ENCODE measurements at regions not wholly inside any gene's neighbourhood (a gene's known extent, or its start where the extent isn't known, plus 50 kb on each side); places are given as distances from the start of the nearest gene placed in this dataset.

DNA sequence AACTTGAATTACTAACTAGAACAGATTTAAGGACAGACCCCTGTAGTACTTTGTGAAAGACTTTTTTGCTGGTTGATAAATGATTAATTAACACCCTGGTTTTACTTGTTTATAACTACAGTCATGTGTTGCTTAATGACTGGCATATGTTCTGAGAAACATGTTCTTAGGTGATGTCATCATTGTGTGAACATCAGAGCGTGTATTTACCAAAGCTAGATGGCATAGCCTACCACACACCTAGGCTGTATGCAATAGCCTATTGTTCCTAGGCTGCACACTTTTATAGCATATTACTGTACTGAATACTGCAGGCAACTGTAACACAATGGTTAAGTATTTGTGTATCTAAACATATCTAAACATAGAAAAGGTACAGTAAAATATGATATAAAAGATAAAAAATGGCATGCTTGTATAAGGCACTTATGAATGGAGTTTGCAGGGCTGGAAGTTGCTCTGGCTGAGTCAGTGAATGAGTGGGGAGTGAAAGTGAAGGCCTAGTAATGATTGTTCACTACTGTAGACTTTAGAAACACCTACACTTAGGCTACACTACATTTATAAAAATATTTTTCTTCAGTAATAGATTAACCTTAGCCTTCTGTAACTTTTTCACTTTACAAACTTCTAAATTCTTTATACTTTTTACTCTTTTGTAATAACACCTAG lies 260.3 kb downstream of the KCNRG start:
- no peak overlapping the region for H3K4me3 ChIP-seq
- H3K4me2 ChIP-seq = no peak overlapping the region
- DNase-seq (ENCODE audit: low spot score) = peak; percentile 36
- 86% methylated on average over 1 of the region's 1 CpG for WGBS (ENCODE audit: low lambda C conversion rate, missing lambda C conversion rate)
- H3K9me3 ChIP-seq (ENCODE audit: low read depth) = no peaks in the 10 kb centered on the region
- no peaks in the 10 kb centered on the region for H3K27me3 ChIP-seq
- no peaks in the 10 kb centered on the region for H3K4me1 ChIP-seq (ENCODE audit: insufficient read depth)
- H2AFZ ChIP-seq = no peak overlapping the region
- no peaks in the 10 kb centered on the region for H3K79me2 ChIP-seq
- H3K27ac ChIP-seq = peak overlapping the region; percentile 25
- no peak for TF ChIP-seq EZH2phosphoT487 (IDR thresholded peaks at IDR 0.05; ENCODE audit: low read depth, severe bottlenecking, unreplicated experiment)
- TF ChIP-seq EZH2 (IDR thresholded peaks at IDR 0.05; ENCODE audit: borderline replicate concordance) = no peak
- TF ChIP-seq, protein P1, sequence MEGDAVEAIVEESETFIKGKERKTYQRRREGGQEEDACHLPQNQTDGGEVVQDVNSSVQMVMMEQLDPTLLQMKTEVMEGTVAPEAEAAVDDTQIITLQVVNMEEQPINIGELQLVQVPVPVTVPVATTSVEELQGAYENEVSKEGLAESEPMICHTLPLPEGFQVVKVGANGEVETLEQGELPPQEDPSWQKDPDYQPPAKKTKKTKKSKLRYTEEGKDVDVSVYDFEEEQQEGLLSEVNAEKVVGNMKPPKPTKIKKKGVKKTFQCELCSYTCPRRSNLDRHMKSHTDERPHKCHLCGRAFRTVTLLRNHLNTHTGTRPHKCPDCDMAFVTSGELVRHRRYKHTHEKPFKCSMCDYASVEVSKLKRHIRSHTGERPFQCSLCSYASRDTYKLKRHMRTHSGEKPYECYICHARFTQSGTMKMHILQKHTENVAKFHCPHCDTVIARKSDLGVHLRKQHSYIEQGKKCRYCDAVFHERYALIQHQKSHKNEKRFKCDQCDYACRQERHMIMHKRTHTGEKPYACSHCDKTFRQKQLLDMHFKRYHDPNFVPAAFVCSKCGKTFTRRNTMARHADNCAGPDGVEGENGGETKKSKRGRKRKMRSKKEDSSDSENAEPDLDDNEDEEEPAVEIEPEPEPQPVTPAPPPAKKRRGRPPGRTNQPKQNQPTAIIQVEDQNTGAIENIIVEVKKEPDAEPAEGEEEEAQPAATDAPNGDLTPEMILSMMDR (IDR thresholded peaks at IDR 0.05; ENCODE audit: poor library complexity) = no peak
- H3K9me2 ChIP-seq (replicated peaks; ENCODE audit: insufficient read depth) = no peaks in the 10 kb centered on the region
- no peaks in the 10 kb centered on the region for H4K20me1 ChIP-seq (ENCODE audit: insufficient read depth, poor library complexity, severe bottlenecking)
- no peaks in the 10 kb centered on the region for H3K36me3 ChIP-seq (replicated peaks; ENCODE audit: insufficient read depth, low read depth)

DNA sequence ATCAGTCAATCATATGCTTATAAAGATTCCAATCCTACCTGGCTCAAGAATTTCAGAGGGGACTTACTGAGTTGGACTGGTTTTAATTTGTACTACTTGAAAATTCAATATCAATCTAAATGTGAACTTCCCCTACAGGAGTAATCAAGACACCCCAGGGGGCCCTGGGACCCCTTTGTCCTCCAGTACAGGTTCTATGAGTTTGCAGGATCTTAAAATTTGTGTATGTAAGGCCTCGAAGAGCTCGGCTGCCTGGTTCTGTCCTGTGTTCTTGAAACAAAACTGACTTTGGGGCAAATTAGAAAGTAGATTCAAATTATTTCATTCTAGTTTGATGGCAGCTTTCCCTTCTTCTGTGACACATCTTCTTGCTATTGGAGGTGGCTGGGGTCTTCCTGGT lies 261.3 kb downstream of the KCNRG start:
- no peaks in the 10 kb centered on the region for H3K27me3 ChIP-seq
- no peak overlapping the region for H2AFZ ChIP-seq
- no peaks in the 10 kb centered on the region for H3K79me2 ChIP-seq
- no peak overlapping the region for H3K4me2 ChIP-seq
- no peak for DNase-seq (ENCODE audit: low spot score)
- H3K4me3 ChIP-seq = no peak overlapping the region
- H3K4me1 ChIP-seq (ENCODE audit: insufficient read depth) = no peaks in the 10 kb centered on the region
- H3K9me3 ChIP-seq (ENCODE audit: low read depth) = no peaks in the 10 kb centered on the region
- no peak overlapping the region for H3K27ac ChIP-seq
- H3K9me2 ChIP-seq (replicated peaks; ENCODE audit: insufficient read depth) = no peaks in the 10 kb centered on the region
- TF ChIP-seq EZH2 (IDR thresholded peaks at IDR 0.05; ENCODE audit: borderline replicate concordance) (no peak), EZH2phosphoT487 (IDR thresholded peaks at IDR 0.05; ENCODE audit: low read depth, severe bottlenecking, unreplicated experiment) (no peak)
- TF ChIP-seq, protein P1 (IDR thresholded peaks at IDR 0.05; ENCODE audit: poor library complexity) = no peak
- H3K36me3 ChIP-seq (replicated peaks; ENCODE audit: insufficient read depth, low read depth) = no peaks in the 10 kb centered on the region
- H4K20me1 ChIP-seq (ENCODE audit: insufficient read depth, poor library complexity, severe bottlenecking) = no peaks in the 10 kb centered on the region
- 96% methylated on average over 2 of the region's 2 CpGs for WGBS (ENCODE audit: low lambda C conversion rate, missing lambda C conversion rate)

DNA sequence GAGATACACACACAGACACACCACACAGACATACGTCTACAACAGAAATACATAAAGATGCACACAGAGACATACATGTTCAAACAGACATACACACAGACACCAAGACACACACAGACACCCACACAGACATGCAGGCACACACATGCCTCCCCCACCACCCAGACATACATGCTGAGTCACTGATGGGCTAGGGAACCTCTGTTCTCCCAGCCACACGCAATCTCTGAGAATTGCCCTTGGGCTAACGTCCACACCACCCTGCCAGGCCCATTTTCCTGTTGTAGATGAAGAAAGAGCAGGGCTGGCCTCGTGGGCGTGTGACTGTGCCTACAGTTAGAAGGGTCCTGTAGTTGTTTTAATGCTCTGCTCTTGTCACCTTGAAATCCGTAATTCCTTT lies 261.9 kb downstream of the KCNRG start:
- Histone ChIP-seq H3K9me2 (replicated peaks; ENCODE audit: insufficient read depth) (no peaks in the 10 kb centered on the region), H3K4me2 (no peak overlapping the region), H3K9me3 (ENCODE audit: low read depth) (no peaks in the 10 kb centered on the region), H3K27ac (no peak overlapping the region), H3K27me3 (no peaks in the 10 kb centered on the region), H3K79me2 (no peaks in the 10 kb centered on the region), H2AFZ (no peak overlapping the region), H4K20me1 (ENCODE audit: insufficient read depth, poor library complexity, severe bottlenecking) (no peaks in the 10 kb centered on the region), H3K4me1 (ENCODE audit: insufficient read depth) (no peaks in the 10 kb centered on the region), H3K4me3 (no peak overlapping the region), H3K36me3 (replicated peaks; ENCODE audit: insufficient read depth, low read depth) (no peaks in the 10 kb centered on the region)
- 91% methylated on average over 6 of the region's 6 CpGs for WGBS (ENCODE audit: low lambda C conversion rate, missing lambda C conversion rate)
- no peak for DNase-seq (ENCODE audit: low spot score)
- TF ChIP-seq EZH2phosphoT487 (IDR thresholded peaks at IDR 0.05; ENCODE audit: low read depth, severe bottlenecking, unreplicated experiment) (no peak), EZH2 (IDR thresholded peaks at IDR 0.05; ENCODE audit: borderline replicate concordance) (no peak)
- TF ChIP-seq, protein P1 (IDR thresholded peaks at IDR 0.05; ENCODE audit: poor library complexity) = no peak

Data from hepatocyte (in vitro differentiated cells).